ENCODE measurements at regions not wholly inside any gene's neighbourhood (a gene's known extent, or its start where the extent isn't known, plus 50 kb on each side); places are given as distances from the start of the nearest gene placed in this dataset.

GRCh38 chr1:88474555-88475304 is 209.3 kb upstream of the PKN2 start:
- TF ChIP-seq POLR2A (IDR thresholded peaks at IDR 0.05; ENCODE audit: low read depth, low read length) = no peak
- no peak for TF ChIP-seq TAF1 (IDR thresholded peaks at IDR 0.05; ENCODE audit: low read depth, low read length)
- TF ChIP-seq SPI1 (IDR thresholded peaks at IDR 0.05; ENCODE audit: low read depth, low read length) = no peak
